ENCODE measurements at regions not wholly inside any gene's neighbourhood (a gene's known extent, or its start where the extent isn't known, plus 50 kb on each side); places are given as distances from the start of the nearest gene placed in this dataset.

DNA sequence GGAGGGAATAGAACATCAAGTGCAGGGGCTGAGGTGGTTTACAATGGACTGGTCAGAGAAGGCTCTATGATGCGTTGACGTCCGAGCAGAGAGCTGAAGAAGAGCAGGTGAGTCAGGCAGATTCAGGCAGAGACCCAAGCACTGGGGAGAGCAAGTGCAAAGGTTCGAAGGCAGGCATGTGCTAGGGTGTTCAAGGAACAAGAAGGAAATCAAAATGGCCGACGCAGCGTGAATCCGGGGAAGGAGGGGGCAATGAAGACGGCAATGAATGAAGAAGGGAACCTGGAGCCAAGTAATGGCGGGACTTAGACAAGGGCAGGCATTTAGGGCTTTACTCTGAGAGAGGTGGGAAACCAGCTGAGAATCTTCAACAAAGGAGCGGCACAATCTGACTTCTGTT lies 56.8 kb upstream of the DCTD start:
- no peaks in the 10 kb centered on the region for H3K36me3 ChIP-seq (ENCODE audit: insufficient read depth, low read length)
- no peaks in the 10 kb centered on the region for H3K9me3 ChIP-seq (ENCODE audit: low read length)
- intact Hi-C loops (cut with micrococcal nuclease; ENCODE audit: unreplicated experiment) = no loop called here
- no TSS peak for BruUV-seq (replicated peaks)
- H2AFZ ChIP-seq (ENCODE audit: low read length) = no peak overlapping the region
- DNase-seq (ENCODE audit: low spot score) = no peak
- no peak overlapping the region for H3K4me3 ChIP-seq (ENCODE audit: low read depth, low read length, poor library complexity, severe bottlenecking)
- POLR2A ChIA-PET = interaction anchor here (0.6 kb wide), 1 partner anchor 83 kb away, joined by 3 read pairs; no protein-coding TSS in a partner anchor
- H4K20me1 ChIP-seq (ENCODE audit: insufficient read depth, low read length) = no peaks in the 10 kb centered on the region
- TF ChIP-seq EZH2phosphoT487 (IDR thresholded peaks at IDR 0.05; ENCODE audit: borderline replicate concordance, low read depth, low read length) = no peak
- TF ChIP-seq, protein P1, sequence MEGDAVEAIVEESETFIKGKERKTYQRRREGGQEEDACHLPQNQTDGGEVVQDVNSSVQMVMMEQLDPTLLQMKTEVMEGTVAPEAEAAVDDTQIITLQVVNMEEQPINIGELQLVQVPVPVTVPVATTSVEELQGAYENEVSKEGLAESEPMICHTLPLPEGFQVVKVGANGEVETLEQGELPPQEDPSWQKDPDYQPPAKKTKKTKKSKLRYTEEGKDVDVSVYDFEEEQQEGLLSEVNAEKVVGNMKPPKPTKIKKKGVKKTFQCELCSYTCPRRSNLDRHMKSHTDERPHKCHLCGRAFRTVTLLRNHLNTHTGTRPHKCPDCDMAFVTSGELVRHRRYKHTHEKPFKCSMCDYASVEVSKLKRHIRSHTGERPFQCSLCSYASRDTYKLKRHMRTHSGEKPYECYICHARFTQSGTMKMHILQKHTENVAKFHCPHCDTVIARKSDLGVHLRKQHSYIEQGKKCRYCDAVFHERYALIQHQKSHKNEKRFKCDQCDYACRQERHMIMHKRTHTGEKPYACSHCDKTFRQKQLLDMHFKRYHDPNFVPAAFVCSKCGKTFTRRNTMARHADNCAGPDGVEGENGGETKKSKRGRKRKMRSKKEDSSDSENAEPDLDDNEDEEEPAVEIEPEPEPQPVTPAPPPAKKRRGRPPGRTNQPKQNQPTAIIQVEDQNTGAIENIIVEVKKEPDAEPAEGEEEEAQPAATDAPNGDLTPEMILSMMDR (conservative IDR thresholded peaks at IDR 0.05; ENCODE audit: low read length) = no peak
- H3K4me2 ChIP-seq (ENCODE audit: low read length) = no peak overlapping the region
- CTCF ChIA-PET (ENCODE audit: unreplicated experiment) = no interaction called here
- peaks cover 4% of the 10 kb centered on the region for H3K4me1 ChIP-seq (ENCODE audit: insufficient read depth, low read length, poor library complexity, severe bottlenecking)
- H3K79me2 ChIP-seq (ENCODE audit: insufficient read depth, low read depth, low read length) = no peaks in the 10 kb centered on the region
- no peak overlapping the region for H3K27ac ChIP-seq (ENCODE audit: low read depth, low read length, poor library complexity, severe bottlenecking)
- no peaks in the 10 kb centered on the region for H3K9me2 ChIP-seq (ENCODE audit: insufficient read depth, low read length)

DNA sequence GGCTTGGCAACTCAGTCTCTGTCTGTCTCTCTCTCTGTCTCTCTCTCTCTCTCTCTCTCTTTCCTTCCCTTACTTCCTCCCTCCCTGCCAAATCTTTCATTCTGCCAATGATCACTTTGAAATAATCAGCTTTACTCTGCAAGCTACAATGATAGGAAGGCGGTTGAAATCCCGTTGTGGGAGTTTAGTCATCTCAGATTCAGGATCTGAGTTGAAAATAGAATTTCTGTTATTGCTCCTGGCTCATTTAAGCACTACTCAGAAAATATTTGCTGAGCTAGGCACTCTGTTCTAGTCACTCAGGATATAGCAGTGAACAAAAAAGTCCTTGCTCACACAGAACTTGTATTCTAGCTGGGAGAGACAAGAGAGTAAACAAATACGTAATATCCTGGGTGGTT lies 56.3 kb upstream of the DCTD start:
- ChIA-PET POLR2A (interaction anchor here (0.6 to 0.7 kb wide), 2 partner anchors 83 to 169 kb away, joined by 3 to 4 read pairs; no protein-coding TSS in a partner anchor), CTCF (ENCODE audit: unreplicated experiment) (no interaction called here)
- no TSS peak for BruUV-seq (replicated peaks)
- H3K36me3 ChIP-seq (ENCODE audit: insufficient read depth, low read length) = no peaks in the 10 kb centered on the region
- no peak overlapping the region for H2AFZ ChIP-seq (ENCODE audit: low read length)
- no peak overlapping the region for H3K4me2 ChIP-seq (ENCODE audit: low read length)
- intact Hi-C loops (cut with micrococcal nuclease; ENCODE audit: unreplicated experiment) = no loop called here
- H3K27ac ChIP-seq (ENCODE audit: low read depth, low read length, poor library complexity, severe bottlenecking) = no peak overlapping the region
- H3K9me3 ChIP-seq (ENCODE audit: low read length) = no peaks in the 10 kb centered on the region
- no peak overlapping the region for H3K4me3 ChIP-seq (ENCODE audit: low read depth, low read length, poor library complexity, severe bottlenecking)
- H3K4me1 ChIP-seq (ENCODE audit: insufficient read depth, low read length, poor library complexity, severe bottlenecking) = peaks cover 4% of the 10 kb centered on the region
- no peak for DNase-seq (ENCODE audit: low spot score)
- no peaks in the 10 kb centered on the region for H4K20me1 ChIP-seq (ENCODE audit: insufficient read depth, low read length)
- H3K9me2 ChIP-seq (ENCODE audit: insufficient read depth, low read length) = no peaks in the 10 kb centered on the region
- TF ChIP-seq, protein P1 (conservative IDR thresholded peaks at IDR 0.05; ENCODE audit: low read length) = no peak
- TF ChIP-seq EZH2phosphoT487 (IDR thresholded peaks at IDR 0.05; ENCODE audit: borderline replicate concordance, low read depth, low read length) = no peak
- H3K79me2 ChIP-seq (ENCODE audit: insufficient read depth, low read depth, low read length) = no peaks in the 10 kb centered on the region

DNA sequence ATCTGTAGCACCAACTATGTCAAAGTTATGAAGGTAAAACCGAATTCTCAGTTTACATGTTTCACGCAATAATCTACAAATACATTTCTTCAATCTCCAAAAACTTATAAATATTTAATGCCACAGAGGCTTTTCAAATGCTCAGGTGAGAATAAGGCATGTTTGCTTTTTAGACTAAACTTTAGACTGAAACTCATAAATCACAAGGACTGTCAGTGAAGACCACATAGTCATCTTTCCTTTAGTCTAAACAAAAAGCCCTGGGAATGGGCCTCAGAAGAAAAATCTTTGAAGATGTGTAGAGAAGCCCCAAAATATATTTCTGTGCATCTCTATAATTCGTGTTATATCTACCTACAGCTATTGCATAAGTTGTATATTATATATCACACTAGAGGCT lies 54.5 kb upstream of the DCTD start:
- BruUV-seq (replicated peaks) = no TSS peak
- H3K9me2 ChIP-seq (ENCODE audit: insufficient read depth, low read length) = no peaks in the 10 kb centered on the region
- ChIA-PET POLR2A (no interaction called here), CTCF (ENCODE audit: unreplicated experiment) (no interaction called here)
- no peak for DNase-seq (ENCODE audit: low spot score)
- H4K20me1 ChIP-seq (ENCODE audit: insufficient read depth, low read length) = no peaks in the 10 kb centered on the region
- H3K4me2 ChIP-seq (ENCODE audit: low read length) = no peak overlapping the region
- intact Hi-C loops (cut with micrococcal nuclease; ENCODE audit: unreplicated experiment) = no loop called here
- no peaks in the 10 kb centered on the region for H3K36me3 ChIP-seq (ENCODE audit: insufficient read depth, low read length)
- H3K9me3 ChIP-seq (ENCODE audit: low read length) = no peaks in the 10 kb centered on the region
- H2AFZ ChIP-seq (ENCODE audit: low read length) = no peak overlapping the region
- TF ChIP-seq, protein P1 (conservative IDR thresholded peaks at IDR 0.05; ENCODE audit: low read length) = no peak
- TF ChIP-seq EZH2phosphoT487 (IDR thresholded peaks at IDR 0.05; ENCODE audit: borderline replicate concordance, low read depth, low read length) = no peak
- no peak overlapping the region for H3K4me3 ChIP-seq (ENCODE audit: low read depth, low read length, poor library complexity, severe bottlenecking)
- no peak overlapping the region for H3K27ac ChIP-seq (ENCODE audit: low read depth, low read length, poor library complexity, severe bottlenecking)
- H3K4me1 ChIP-seq (ENCODE audit: insufficient read depth, low read length, poor library complexity, severe bottlenecking) = no peaks in the 10 kb centered on the region
- H3K79me2 ChIP-seq (ENCODE audit: insufficient read depth, low read depth, low read length) = no peaks in the 10 kb centered on the region

Data from OCI-LY7 (cell line).